ENCODE measurements at regions not wholly inside any gene's neighbourhood (a gene's known extent, or its start where the extent isn't known, plus 50 kb on each side); places are given as distances from the start of the nearest gene placed in this dataset.

DNA sequence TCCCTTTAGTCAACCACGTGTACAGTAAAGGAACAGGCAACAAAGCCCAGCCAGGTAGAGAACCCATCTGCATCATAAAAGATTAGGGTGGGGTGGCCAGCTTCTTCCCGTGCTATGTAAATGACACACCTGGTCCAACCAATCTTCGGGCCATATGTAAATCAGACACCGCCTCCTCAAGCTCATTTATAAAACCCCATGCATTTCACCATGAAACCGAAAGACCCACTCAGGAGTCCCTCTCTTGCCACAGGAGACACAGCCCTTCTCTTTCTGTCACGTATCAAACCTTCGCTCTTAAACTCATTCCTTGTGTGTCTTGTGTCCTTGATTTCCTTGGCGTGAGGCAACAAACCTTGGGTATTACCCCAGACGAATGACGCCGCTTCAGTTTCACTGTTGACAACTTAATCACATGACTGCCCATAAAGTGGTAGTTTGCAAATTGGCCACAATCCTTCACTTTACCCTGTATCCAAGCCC lies 59.8 kb upstream of the TBPL2 start:
- DNase-seq, result no peak

DNA sequence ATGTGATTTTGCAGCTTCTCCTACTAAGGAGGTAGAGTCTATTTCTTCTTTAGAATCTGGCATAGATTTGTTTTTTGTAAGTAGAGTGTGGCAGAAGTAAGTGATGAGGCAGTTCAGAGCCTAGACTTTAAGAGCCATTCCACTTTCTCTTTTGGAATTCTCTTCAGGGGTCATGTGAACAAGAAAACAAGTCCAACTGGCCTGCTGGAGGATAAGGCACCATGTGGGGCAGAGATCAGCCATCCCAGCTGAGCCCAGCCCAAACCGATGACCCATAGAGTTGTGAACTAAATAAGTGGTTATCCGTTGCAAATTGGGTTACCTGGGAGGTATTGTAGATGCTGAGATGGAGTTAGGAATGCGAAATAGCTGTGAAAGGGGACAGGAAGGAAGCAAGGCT lies 60.3 kb upstream of the TBPL2 start:
- no peak for DNase-seq

DNA sequence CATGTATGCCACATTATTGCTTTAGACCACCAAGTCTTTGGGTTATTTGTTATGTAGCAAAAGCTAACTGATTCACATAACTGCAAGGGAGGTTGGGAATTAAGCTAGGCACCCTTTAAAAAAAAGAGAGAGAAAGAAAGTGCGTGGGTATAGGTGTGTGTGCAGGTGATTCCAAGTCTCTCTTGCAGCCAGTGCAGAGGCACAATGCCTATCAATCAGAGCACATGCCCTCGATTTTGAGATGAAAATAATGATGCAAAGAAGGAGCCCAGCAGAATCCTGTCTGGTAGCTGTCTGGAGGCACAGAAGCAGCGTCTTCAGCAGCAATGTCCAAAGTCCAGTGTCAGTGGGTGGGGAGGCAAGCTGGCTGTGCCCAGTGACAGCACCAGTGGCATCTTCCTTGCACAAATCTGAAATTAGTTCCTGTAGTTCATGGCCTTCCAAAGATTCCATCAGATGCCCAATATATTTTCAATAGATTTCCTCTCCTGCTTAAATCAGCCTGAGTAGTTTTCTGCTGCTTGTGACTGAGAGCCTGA lies 62.4 kb upstream of the TBPL2 start:
- no peak for DNase-seq

DNA sequence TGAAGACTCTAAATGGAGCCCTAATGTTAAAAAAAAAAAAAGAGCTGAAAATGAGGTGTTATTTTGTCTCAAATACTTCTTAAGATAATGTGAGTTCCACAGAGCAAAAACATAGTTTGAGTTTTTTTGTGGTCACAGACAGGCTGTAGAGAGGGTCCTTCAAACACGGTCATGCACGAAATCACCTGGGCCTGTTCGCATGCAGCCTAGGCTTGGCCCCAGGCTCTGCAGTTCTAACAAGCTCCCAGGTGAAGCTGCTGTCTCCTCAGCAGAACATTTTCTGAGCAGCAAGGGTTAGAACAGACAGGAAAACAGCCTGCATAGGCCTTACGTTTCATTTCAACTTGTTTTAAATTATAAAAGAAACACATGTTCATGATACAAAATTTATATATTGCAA lies 65.4 kb upstream of the TBPL2 start:
- peak; percentile 91 for DNase-seq

DNA sequence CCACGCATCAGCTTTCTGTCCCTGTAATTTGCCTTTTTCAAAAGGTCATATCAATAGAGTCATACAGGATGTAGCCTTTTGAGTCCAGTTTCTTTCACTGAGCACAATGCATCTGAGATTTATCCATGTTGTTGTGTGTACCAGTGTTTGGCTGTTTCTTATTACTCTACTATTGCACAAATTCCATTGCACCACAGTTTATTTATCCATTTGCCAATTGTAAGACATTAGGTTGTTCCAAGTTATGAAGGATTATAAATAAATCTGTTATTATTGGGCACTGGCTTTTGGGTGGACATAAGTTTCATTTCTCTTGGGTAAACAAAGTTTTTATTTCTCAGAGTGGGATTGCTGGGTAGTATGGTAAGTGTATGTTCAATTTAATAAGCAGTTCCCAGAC lies 68.3 kb upstream of the TBPL2 start:
- no peak for DNase-seq

DNA sequence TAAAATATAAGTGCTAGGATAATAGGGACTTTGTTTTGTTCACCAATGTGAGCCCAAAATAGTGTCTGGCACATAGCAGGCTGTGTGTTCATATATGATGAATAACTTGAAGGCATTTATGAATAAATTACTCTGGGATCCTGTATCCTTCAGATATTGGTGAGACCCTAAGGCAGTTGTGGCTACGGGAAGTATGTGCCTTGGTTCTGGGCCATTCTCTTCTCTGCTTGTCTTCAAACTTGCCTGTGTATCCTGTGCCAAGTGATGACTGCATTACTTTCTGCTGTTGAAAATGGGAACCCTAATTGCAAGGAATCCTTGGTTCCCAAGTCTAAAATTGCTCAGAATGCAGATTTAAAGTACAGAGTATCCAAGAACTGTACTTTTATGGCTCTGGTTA lies 67.6 kb upstream of the KTN1 start:
- DNase-seq, result no peak

DNA sequence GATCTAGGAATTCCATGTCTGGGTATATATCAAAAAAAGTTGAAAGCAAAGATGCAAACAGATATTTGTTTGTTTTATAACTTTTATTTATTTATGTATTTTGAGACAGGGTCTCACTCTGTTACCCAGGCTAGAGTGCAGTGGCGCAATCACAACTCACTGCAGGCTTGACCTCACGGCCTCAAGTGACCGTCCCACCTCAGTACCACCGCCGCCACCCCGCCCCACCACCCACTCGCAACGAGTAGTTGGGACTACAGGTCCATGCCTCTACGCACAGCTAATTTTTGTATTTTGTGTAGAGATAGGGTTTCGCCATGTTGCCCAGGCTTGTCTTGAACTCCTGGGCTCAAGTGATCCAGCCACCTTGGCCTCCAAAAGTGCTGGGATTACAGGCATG lies 66.5 kb upstream of the KTN1 start:
- no peak for DNase-seq

DNA sequence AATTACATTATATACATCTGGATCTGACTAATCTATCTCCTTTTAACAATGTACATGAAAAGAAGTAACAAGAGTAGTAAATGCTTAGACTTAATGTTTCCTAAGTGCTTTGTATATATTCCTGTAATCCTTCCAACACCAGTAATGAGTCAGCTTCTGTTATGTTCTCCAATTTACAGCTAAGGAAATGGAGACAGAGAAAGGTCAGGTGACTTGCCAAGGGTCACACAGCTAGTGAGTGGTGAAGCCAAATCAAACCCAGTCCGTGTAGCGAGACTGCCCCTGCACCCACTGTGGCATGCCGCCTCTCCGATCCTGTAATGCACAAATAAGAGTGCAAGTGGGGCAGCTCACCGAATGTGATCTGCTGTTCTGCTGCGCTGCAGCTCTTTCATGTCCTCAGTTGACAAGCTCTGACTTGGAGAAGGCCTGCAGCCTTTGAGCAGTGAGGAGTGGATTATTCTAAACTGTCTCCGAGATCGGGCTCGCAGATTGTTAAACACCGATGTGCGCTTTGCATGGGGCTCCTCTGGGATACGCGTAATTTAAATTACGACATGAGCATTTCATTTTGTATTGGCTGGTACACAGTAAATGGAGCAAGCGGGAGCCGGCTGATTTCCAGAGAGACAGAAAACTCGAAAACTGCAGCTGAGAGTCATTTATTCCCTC lies 65.1 kb upstream of the KTN1 start:
- DNase-seq, result no peak

DNA sequence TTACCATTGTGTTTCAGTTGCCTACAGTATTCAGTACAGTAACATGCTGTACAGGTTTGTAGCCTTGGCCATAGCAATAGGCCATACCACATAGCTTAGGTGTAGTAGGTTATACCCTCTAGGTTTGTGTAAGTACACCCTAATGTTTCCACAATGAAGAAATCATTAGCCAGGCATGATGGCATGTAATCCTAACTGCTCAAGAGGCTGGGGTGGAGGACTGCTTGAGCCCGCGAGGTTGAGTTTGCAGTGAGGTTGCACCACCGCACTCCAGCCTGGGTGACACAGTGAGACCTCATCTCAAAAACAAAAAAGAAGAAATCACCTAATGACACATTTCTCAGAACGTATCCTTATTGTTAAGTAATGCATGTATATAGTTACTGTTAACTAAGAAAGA lies 63.2 kb upstream of the KTN1 start:
- DNase-seq, result no peak

DNA sequence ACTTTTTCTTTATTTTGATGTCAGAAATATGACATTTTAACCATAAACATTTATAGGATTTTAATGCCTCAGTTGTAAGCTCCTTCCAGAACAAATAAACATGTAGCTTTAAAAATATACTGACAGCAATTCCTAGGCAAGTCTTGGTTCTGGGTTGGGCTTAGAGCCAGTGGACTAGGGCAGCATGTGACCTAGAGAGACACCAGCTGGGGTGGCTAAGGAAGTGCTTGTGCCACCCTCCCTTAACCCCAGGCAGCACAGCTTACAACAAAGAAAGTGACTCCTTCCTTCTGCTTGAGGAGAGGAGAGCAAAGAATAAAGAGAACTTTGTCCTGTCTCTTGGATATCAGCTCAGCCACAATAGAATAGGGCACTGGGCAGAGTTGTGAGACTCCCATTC lies 61.6 kb upstream of the KTN1 start:
- DNase-seq, result no peak

DNA sequence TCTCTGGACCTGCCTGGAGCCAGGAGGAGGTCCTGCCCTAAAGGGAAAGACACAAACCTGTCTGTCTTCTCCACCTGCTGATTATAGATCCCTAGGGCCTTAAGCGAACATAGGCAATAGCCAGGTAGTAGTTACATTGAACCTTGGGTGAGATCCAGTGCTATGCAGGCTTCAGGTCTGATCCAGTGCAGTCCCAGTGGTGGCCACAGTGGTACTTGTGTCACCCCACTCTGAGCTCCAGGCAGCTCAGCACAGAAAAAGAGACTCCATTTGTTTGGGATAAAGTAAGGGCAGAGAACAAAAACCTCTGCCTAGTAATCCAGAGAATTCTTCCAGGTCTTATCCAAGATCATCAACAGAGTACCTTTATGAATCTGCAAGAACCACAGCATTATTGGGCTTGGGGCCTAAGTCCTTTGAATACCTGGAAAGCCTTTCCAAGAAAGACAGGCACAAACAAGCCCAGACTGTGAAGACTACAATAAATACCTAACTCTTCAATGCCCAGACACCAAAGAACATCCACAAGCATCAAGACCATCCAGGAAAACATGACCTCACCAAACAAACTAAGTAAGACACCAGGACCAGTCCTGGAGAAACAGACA lies 60.4 kb upstream of the KTN1 start:
- no peak for DNase-seq

DNA sequence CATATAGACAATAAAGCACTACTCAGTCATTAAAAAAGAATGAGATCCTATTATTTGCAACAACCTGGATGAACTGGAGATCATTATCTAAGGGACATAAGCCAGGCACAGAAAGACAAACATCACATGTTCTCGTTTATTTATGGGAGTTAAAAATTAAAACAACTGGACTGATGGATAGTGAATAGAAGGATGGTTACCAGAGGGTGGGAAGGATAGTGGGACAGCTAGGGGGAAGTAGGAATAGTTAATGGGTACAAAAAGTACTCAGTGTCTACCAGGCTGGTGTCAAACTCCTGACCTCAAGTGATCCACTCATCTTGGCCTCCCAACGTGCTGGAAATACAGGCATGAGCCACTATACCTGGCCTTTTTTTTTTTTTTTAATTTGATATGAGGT lies 56.7 kb upstream of the KTN1 start:
- no peak for DNase-seq
